RWPE2 (cell line): ENCODE measurements at regions not wholly inside any gene's neighbourhood (a gene's known extent, or its start where the extent isn't known, plus 50 kb on each side); places are given as distances from the start of the nearest gene placed in this dataset.

Experiments
- ATAC-seq: fragments of 200-7000 bp; cut with Tn5 transposase; 3 replicates; pipeline ENCODE4 v1.9.1; 2021; ENCODE audit warnings: low read depth
- DNase-seq: peaks from one replicate; pipeline ENCODE4 v3.0.0-alpha.2; 2020; ENCODE audit warnings: low spot score
- H3K27ac ChIP-seq: fragments of 450-650 bp; 2 replicates; pipeline ENCODE4 v1.5.1; 2017; ENCODE audit warnings: mild to moderate bottlenecking; ENCODE audit not compliant: poor library complexity, severe bottlenecking
- H3K27me3 ChIP-seq: fragments of 250-450 bp; sonication (Bioruptor Pico); 2 replicates; pipeline ENCODE4 v1.5.1; 2021; ENCODE audit warnings: mild to moderate bottlenecking, moderate library complexity; ENCODE audit not compliant: insufficient read depth, poor library complexity, severe bottlenecking
- H3K36me3 ChIP-seq: fragments of 250-450 bp; sonication (Bioruptor Pico); 2 replicates; pipeline ENCODE4 v1.5.1; 2020; ENCODE audit warnings: low read depth, mild to moderate bottlenecking, moderate library complexity
- H3K4me1 ChIP-seq: fragments of 250-450 bp; sonication (Bioruptor Pico); 2 replicates; pipeline ENCODE4 v1.5.1; 2021; ENCODE audit warnings: mild to moderate bottlenecking, moderate library complexity; ENCODE audit not compliant: insufficient read depth, poor library complexity, severe bottlenecking
- H3K4me3 ChIP-seq: fragments of 250-450 bp; sonication (Bioruptor Pico); 2 replicates; pipeline ENCODE4 v1.5.1; 2021; ENCODE audit warnings: mild to moderate bottlenecking, moderate library complexity; ENCODE audit not compliant: severe bottlenecking
- H3K9me3 ChIP-seq: fragments of 250-450 bp; sonication (Bioruptor Pico); 2 replicates; pipeline ENCODE4 v1.5.1; 2021; ENCODE audit warnings: mild to moderate bottlenecking, moderate library complexity; ENCODE audit not compliant: severe bottlenecking
- CTCF ChIP-seq: fragments of 450-650 bp; IDR thresholded peaks from one replicate; pipeline ENCODE4 v1.5.1; 2017; ENCODE audit warnings: mild to moderate bottlenecking, moderate library complexity; ENCODE audit not compliant: poor library complexity, severe bottlenecking

DNA sequence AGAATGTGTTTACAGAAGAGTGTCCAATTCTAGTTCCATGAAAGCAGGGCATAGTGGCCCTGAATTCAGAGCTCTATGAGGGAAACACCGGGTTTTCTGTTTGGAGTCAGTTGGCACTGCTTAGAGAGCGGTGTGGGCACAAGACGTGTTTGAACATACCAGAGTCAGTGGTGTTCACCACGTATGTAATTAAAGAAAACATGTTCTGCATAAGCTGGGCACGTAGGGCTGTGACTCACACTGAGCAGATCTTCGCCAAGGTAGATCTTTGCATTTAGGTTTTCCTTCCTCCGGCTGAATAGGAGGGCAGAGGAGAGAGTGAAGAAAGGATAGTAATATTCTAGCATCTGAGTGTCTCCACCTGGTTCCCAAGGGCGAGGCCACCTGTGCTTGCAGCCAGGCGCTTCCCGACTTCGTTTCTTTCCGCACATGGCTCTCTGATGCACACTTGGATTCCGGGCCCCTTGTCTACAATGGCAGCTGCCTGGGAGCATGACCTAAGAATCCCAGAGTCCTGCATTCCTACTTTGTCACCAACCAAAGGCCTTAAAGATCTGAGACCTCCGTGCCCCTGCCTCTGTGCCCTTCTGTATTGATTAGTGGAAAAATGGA lies 136.2 kb downstream of the ERMARD start:
- TF ChIP-seq CTCF: no peak
- ATAC-seq (peak; percentile 83), DNase-seq (no peak)
- no peak overlapping the region for H3K27ac ChIP-seq
- no peaks in the 10 kb centered on the region for H3K27me3 ChIP-seq
- peaks cover 7% of the 10 kb centered on the region for H3K4me1 ChIP-seq
- H3K4me3 ChIP-seq: no peak overlapping the region
- no peaks in the 10 kb centered on the region for H3K9me3 ChIP-seq
- no peaks in the 10 kb centered on the region for H3K36me3 ChIP-seq

GRCh38 chr6:169886631-169887227 lies 135.3 kb downstream of the ERMARD start:
- no peaks in the 10 kb centered on the region for H3K9me3 ChIP-seq
- DNase-seq (no peak), ATAC-seq (no peak)
- H3K36me3 ChIP-seq: no peaks in the 10 kb centered on the region
- no peaks in the 10 kb centered on the region for H3K27me3 ChIP-seq
- no peak for TF ChIP-seq CTCF
- H3K4me1 ChIP-seq: peaks cover 7% of the 10 kb centered on the region
- H3K4me3 ChIP-seq: no peak overlapping the region
- no peak overlapping the region for H3K27ac ChIP-seq

GRCh38 chr6:169885831-169886230 lies 134.4 kb downstream of the ERMARD start:
- peaks cover 7% of the 10 kb centered on the region for H3K4me1 ChIP-seq
- ATAC-seq (no peak), DNase-seq (no peak)
- no peak overlapping the region for H3K4me3 ChIP-seq
- TF ChIP-seq CTCF: no peak
- no peaks in the 10 kb centered on the region for H3K36me3 ChIP-seq
- H3K9me3 ChIP-seq: no peaks in the 10 kb centered on the region
- no peaks in the 10 kb centered on the region for H3K27me3 ChIP-seq
- no peak overlapping the region for H3K27ac ChIP-seq

DNA sequence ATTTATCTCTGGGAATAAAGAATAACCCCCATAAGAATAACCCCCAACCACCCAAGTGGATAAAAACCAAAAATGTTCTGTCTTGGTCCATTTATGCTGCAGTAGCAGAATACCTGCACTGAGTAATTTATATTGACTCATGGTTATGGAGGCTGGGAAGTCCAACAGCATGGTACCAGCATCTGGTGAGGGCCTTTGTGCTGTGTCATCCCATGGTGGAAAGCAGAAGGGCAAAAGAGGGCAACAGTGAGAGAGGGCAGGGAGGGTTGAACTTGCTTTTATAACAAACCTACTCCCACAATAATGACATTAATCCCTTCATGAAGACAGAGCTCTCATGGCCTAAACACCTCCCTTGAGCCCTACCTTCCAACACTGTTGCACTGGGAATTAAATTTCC lies 133.7 kb downstream of the ERMARD start:
- ATAC-seq (no peak), DNase-seq (no peak)
- H3K4me1 ChIP-seq: peaks cover 7% of the 10 kb centered on the region
- H3K36me3 ChIP-seq: no peaks in the 10 kb centered on the region
- H3K27ac ChIP-seq: no peak overlapping the region
- H3K27me3 ChIP-seq: no peaks in the 10 kb centered on the region
- no peak for TF ChIP-seq CTCF
- no peaks in the 10 kb centered on the region for H3K9me3 ChIP-seq
- H3K4me3 ChIP-seq: no peak overlapping the region

DNA sequence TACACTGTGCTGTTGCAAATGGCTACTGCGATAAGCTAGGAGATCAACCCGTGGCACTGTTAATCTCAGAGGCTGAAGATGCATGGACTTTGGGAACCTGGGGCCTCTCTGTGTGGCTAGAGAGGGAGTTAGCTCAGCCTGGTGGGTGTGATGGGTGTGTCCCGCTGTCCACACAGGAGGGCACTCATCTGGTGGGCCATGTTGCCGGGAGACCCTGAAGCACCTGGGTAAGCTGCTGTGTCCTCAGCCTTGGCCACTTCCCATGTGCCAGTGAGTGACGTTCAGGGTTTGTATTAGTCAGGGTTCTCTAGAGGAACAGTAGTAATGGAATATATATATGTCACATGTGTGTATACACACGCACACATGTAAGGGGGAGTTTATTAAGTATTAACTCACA lies 132.7 kb downstream of the ERMARD start:
- H3K4me3 ChIP-seq: no peak overlapping the region
- DNase-seq (no peak), ATAC-seq (no peak)
- H3K9me3 ChIP-seq: no peaks in the 10 kb centered on the region
- no peak for TF ChIP-seq CTCF
- no peak overlapping the region for H3K27ac ChIP-seq
- no peaks in the 10 kb centered on the region for H3K36me3 ChIP-seq
- H3K4me1 ChIP-seq: peaks cover 7% of the 10 kb centered on the region
- no peaks in the 10 kb centered on the region for H3K27me3 ChIP-seq
